ENCODE measurements at regions not wholly inside any gene's neighbourhood (a gene's known extent, or its start where the extent isn't known, plus 50 kb on each side); places are given as distances from the start of the nearest gene placed in this dataset.

DNA sequence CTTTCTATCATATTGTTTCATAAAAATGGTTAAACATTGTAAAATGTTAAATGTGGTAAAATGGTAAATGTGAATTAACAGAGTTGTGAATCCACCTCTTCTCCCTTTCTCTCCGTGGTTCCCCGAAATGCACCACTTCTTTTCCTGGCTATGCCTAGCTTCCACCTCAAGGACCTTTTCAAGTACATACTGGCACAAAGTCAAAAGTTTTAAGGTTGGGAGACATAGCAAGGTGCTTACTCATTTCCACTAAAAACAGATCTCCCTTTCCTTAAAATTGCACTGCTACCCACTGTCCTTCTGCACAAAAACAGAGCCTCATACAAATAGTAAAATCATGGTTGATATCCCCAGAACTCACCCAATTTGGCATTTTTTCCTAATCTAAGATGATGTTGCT, 558.2 kb downstream of the SLITRK6 start:
- H3K27ac Mint-ChIP-seq: no peak overlapping the region
- ChIA-PET CTCF (no interaction called here), POLR2A (no interaction called here)
- H3K36me3 Mint-ChIP-seq: no peaks in the 10 kb centered on the region
- no peak for ATAC-seq
- H3K27me3 Mint-ChIP-seq (ENCODE audit: low read depth): no peaks in the 10 kb centered on the region
- no peak overlapping the region for H3K4me3 Mint-ChIP-seq
- DNase-seq (ENCODE audit: low spot score): no peak
- H3K4me1 Mint-ChIP-seq: no peaks in the 10 kb centered on the region
- H3K9me3 Mint-ChIP-seq: no peaks in the 10 kb centered on the region
- TF ChIP-seq EMX1 (CRISPR knock-in tag; IDR thresholded peaks at IDR 0.05) (no peak), PRRX2 (CRISPR knock-in tag; IDR thresholded peaks at IDR 0.05) (no peak), GTF2I (CRISPR knock-in tag; conservative IDR thresholded peaks at IDR 0.05) (no peak), CREB1 (CRISPR knock-in tag; IDR thresholded peaks at IDR 0.05) (no peak), CBFB (CRISPR knock-in tag; IDR thresholded peaks at IDR 0.05; ENCODE audit: low read depth) (no peak), JUN (CRISPR knock-in tag; IDR thresholded peaks at IDR 0.05) (no peak), ZNF138 (CRISPR knock-in tag; conservative IDR thresholded peaks at IDR 0.05) (no peak), TP53 (CRISPR knock-in tag; IDR thresholded peaks at IDR 0.05) (no peak), ZNF671 (CRISPR knock-in tag; IDR thresholded peaks at IDR 0.05) (no peak), FOXK1 (CRISPR knock-in tag; IDR thresholded peaks at IDR 0.05) (no peak), TEAD1 (CRISPR knock-in tag; IDR thresholded peaks at IDR 0.05) (no peak)
- TF ChIP-seq, protein P1, sequence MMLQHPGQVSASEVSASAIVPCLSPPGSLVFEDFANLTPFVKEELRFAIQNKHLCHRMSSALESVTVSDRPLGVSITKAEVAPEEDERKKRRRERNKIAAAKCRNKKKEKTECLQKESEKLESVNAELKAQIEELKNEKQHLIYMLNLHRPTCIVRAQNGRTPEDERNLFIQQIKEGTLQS (CRISPR knock-in tag; conservative IDR thresholded peaks at IDR 0.05): no peak
- TF ChIP-seq, protein P2, sequence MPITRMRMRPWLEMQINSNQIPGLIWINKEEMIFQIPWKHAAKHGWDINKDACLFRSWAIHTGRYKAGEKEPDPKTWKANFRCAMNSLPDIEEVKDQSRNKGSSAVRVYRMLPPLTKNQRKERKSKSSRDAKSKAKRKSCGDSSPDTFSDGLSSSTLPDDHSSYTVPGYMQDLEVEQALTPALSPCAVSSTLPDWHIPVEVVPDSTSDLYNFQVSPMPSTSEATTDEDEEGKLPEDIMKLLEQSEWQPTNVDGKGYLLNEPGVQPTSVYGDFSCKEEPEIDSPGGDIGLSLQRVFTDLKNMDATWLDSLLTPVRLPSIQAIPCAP (CRISPR knock-in tag; IDR thresholded peaks at IDR 0.05): no peak
- TF ChIP-seq, protein P3, sequence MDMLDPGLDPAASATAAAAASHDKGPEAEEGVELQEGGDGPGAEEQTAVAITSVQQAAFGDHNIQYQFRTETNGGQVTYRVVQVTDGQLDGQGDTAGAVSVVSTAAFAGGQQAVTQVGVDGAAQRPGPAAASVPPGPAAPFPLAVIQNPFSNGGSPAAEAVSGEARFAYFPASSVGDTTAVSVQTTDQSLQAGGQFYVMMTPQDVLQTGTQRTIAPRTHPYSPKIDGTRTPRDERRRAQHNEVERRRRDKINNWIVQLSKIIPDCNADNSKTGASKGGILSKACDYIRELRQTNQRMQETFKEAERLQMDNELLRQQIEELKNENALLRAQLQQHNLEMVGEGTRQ (CRISPR knock-in tag; IDR thresholded peaks at IDR 0.05): no peak

DNA sequence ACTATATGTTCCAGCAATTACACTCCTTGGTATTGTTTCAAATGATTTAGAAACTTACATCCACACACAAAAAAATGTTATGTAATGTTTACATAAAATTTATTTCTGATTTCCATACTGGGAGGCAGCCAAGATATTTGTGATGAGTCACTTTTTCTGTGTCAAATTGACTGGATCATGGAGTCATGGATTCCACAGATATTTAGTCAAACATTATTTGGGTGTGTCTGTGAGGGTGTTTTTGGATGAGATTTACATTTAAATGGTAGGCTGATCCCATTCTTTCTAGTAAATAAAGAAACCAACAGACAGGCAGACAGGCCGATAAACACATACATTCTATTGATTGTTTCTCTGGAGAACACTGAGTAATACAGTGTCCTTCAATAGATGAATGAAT, 562.8 kb downstream of the SLITRK6 start:
- Mint-ChIP-seq H3K36me3 (no peaks in the 10 kb centered on the region), H3K4me3 (no peak overlapping the region), H3K9me3 (no peaks in the 10 kb centered on the region), H3K27me3 (ENCODE audit: low read depth) (no peaks in the 10 kb centered on the region; the same call in 1 of the 2 replicates), H3K4me1 (no peaks in the 10 kb centered on the region), H3K27ac (no peak overlapping the region)
- ChIA-PET CTCF (no interaction called here), POLR2A (no interaction called here)
- DNase-seq (ENCODE audit: low spot score) (no peak), ATAC-seq (no peak)
- TF ChIP-seq, protein P4, sequence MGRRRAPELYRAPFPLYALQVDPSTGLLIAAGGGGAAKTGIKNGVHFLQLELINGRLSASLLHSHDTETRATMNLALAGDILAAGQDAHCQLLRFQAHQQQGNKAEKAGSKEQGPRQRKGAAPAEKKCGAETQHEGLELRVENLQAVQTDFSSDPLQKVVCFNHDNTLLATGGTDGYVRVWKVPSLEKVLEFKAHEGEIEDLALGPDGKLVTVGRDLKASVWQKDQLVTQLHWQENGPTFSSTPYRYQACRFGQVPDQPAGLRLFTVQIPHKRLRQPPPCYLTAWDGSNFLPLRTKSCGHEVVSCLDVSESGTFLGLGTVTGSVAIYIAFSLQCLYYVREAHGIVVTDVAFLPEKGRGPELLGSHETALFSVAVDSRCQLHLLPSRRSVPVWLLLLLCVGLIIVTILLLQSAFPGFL (CRISPR knock-in tag; IDR thresholded peaks at IDR 0.05; ENCODE audit: borderline replicate concordance): no peak
- no peak for TF ChIP-seq SOX15 (CRISPR knock-in tag; IDR thresholded peaks at IDR 0.05)
- no peak for TF ChIP-seq TCF7 (CRISPR knock-in tag; IDR thresholded peaks at IDR 0.05; ENCODE audit: low read depth)
- TF ChIP-seq, protein P5, sequence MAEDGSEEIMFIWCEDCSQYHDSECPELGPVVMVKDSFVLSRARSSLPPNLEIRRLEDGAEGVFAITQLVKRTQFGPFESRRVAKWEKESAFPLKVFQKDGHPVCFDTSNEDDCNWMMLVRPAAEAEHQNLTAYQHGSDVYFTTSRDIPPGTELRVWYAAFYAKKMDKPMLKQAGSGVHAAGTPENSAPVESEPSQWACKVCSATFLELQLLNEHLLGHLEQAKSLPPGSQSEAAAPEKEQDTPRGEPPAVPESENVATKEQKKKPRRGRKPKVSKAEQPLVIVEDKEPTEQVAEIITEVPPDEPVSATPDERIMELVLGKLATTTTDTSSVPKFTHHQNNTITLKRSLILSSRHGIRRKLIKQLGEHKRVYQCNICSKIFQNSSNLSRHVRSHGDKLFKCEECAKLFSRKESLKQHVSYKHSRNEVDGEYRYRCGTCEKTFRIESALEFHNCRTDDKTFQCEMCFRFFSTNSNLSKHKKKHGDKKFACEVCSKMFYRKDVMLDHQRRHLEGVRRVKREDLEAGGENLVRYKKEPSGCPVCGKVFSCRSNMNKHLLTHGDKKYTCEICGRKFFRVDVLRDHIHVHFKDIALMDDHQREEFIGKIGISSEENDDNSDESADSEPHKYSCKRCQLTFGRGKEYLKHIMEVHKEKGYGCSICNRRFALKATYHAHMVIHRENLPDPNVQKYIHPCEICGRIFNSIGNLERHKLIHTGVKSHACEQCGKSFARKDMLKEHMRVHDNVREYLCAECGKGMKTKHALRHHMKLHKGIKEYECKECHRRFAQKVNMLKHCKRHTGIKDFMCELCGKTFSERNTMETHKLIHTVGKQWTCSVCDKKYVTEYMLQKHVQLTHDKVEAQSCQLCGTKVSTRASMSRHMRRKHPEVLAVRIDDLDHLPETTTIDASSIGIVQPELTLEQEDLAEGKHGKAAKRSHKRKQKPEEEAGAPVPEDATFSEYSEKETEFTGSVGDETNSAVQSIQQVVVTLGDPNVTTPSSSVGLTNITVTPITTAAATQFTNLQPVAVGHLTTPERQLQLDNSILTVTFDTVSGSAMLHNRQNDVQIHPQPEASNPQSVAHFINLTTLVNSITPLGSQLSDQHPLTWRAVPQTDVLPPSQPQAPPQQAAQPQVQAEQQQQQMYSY (CRISPR knock-in tag; IDR thresholded peaks at IDR 0.05): no peak
- no peak for TF ChIP-seq NR3C1 (CRISPR knock-in tag; conservative IDR thresholded peaks at IDR 0.05; ENCODE audit: low read depth)
- TF ChIP-seq, protein P6, sequence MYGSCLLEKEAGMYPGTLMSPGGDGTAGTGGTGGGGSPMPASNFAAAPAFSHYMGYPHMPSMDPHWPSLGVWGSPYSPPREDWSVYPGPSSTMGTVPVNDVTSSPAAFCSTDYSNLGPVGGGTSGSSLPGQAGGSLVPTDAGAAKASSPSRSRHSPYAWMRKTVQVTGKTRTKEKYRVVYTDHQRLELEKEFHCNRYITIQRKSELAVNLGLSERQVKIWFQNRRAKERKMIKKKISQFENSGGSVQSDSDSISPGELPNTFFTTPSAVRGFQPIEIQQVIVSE (CRISPR knock-in tag; IDR thresholded peaks at IDR 0.05; ENCODE audit: borderline replicate concordance): no peak
- TF ChIP-seq RELA (CRISPR knock-in tag; IDR thresholded peaks at IDR 0.05; ENCODE audit: borderline replicate concordance): no peak
- TF ChIP-seq, protein P7, sequence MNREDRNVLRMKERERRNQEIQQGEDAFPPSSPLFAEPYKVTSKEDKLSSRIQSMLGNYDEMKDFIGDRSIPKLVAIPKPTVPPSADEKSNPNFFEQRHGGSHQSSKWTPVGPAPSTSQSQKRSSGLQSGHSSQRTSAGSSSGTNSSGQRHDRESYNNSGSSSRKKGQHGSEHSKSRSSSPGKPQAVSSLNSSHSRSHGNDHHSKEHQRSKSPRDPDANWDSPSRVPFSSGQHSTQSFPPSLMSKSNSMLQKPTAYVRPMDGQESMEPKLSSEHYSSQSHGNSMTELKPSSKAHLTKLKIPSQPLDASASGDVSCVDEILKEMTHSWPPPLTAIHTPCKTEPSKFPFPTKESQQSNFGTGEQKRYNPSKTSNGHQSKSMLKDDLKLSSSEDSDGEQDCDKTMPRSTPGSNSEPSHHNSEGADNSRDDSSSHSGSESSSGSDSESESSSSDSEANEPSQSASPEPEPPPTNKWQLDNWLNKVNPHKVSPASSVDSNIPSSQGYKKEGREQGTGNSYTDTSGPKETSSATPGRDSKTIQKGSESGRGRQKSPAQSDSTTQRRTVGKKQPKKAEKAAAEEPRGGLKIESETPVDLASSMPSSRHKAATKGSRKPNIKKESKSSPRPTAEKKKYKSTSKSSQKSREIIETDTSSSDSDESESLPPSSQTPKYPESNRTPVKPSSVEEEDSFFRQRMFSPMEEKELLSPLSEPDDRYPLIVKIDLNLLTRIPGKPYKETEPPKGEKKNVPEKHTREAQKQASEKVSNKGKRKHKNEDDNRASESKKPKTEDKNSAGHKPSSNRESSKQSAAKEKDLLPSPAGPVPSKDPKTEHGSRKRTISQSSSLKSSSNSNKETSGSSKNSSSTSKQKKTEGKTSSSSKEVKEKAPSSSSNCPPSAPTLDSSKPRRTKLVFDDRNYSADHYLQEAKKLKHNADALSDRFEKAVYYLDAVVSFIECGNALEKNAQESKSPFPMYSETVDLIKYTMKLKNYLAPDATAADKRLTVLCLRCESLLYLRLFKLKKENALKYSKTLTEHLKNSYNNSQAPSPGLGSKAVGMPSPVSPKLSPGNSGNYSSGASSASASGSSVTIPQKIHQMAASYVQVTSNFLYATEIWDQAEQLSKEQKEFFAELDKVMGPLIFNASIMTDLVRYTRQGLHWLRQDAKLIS (CRISPR knock-in tag; IDR thresholded peaks at IDR 0.05; ENCODE audit: borderline replicate concordance): no peak
- TF ChIP-seq, protein P1 (CRISPR knock-in tag; conservative IDR thresholded peaks at IDR 0.05): no peak
- TF ChIP-seq, protein P8, sequence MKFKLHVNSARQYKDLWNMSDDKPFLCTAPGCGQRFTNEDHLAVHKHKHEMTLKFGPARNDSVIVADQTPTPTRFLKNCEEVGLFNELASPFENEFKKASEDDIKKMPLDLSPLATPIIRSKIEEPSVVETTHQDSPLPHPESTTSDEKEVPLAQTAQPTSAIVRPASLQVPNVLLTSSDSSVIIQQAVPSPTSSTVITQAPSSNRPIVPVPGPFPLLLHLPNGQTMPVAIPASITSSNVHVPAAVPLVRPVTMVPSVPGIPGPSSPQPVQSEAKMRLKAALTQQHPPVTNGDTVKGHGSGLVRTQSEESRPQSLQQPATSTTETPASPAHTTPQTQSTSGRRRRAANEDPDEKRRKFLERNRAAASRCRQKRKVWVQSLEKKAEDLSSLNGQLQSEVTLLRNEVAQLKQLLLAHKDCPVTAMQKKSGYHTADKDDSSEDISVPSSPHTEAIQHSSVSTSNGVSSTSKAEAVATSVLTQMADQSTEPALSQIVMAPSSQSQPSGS (CRISPR knock-in tag; IDR thresholded peaks at IDR 0.05; ENCODE audit: borderline replicate concordance, low read depth): no peak
- TF ChIP-seq TEAD1 (CRISPR knock-in tag; IDR thresholded peaks at IDR 0.05): no peak
- TF ChIP-seq FOXK1 (CRISPR knock-in tag; IDR thresholded peaks at IDR 0.05): no peak
